GM10248 (cell line): ENCODE measurements at regions not wholly inside any gene's neighbourhood (a gene's known extent, or its start where the extent isn't known, plus 50 kb on each side); places are given as distances from the start of the nearest gene placed in this dataset.

Source experiments
- CTCF ChIA-PET: fragments of 300-600 bp; sonication (Branson Sonifier 250); formaldehyde crosslinking; extraction: SDS; loops from one replicate; lab custom pipeline; 2021; ENCODE audit warnings: antibody characterized with exemption; lab: Yijun Ruan, JAX
- POLR2A ChIA-PET: fragments of 350-650 bp; sonication (Branson Sonifier 250); formaldehyde crosslinking; extraction: SDS; loops from one replicate; lab custom pipeline; 2020; ENCODE audit warnings: antibody characterized with exemption; lab: Yijun Ruan, JAX
- DNase-seq: peaks from one replicate; pipeline ENCODE4 v3.0.0; 2012; ENCODE audit errors: extremely low spot score
- CTCF ChIP-seq: IDR thresholded peaks from 2 replicates; pipeline ENCODE4 v1.5.1; 2012; ENCODE audit warnings: mild to moderate bottlenecking, low read depth; ENCODE audit errors: extremely low read depth, missing control alignments, control extremely low read depth

GRCh38 chr15:62848632-62849050 is 193.9 kb upstream of the TPM1 start:
- CTCF ChIA-PET: interaction anchor here (0.7 kb wide), 1 partner anchor 200 kb away, joined by 3 read pairs; no protein-coding TSS in a partner anchor
- DNase-seq: no peak
- TF ChIP-seq CTCF: no peak
- POLR2A ChIA-PET: no interaction called here

- ChIA-PET CTCF (no interaction called here), POLR2A (no interaction called here)
- no peak for DNase-seq
- TF ChIP-seq CTCF: no peak
Observed at GRCh38 chr15:62849316-62850106, 193.0 kb upstream of the TPM1 start.

- CTCF ChIA-PET: no interaction called here
- DNase-seq: no peak
- POLR2A ChIA-PET: no interaction called here
- no peak for TF ChIP-seq CTCF
Observed at GRCh38 chr15:62850318-62850717, 192.2 kb upstream of the TPM1 start.

- no peak for DNase-seq
- no peak for TF ChIP-seq CTCF
- CTCF ChIA-PET: no interaction called here
- POLR2A ChIA-PET: no interaction called here
Observed at GRCh38 chr15:62850791-62851291, 191.7 kb upstream of the TPM1 start.

GRCh38 chr15:62853114-62853840 is 189.3 kb upstream of the TPM1 start:
- ChIA-PET POLR2A (no interaction called here), CTCF (interaction anchor here (0.6 kb wide), 2 partner anchors 10 to 79 kb away, joined by 3 read pairs; no protein-coding TSS in a partner anchor)
- no peak for TF ChIP-seq CTCF
- no peak for DNase-seq

GRCh38 chr15:62853841-62854225 is 188.7 kb upstream of the TPM1 start:
- no peak for TF ChIP-seq CTCF
- POLR2A ChIA-PET: no interaction called here
- DNase-seq: no peak
- CTCF ChIA-PET: interaction anchor here (0.6 kb wide), 2 partner anchors 10 to 79 kb away, joined by 3 read pairs; no protein-coding TSS in a partner anchor
